Epithelial cell of esophagus (primary cell): ENCODE measurements at regions not wholly inside any gene's neighbourhood (a gene's known extent, or its start where the extent isn't known, plus 50 kb on each side); places are given as distances from the start of the nearest gene placed in this dataset.
A peak's percentile ranks its signal among the peaks of the same experiment; 100 is the strongest.

Experiments used
- DNase-seq: peaks from one replicate; pipeline ENCODE4 v3.0.0; 2010; ENCODE audit warnings: low read depth
- H3K4me3 ChIP-seq: 2 replicates; pipeline ENCODE4 v1.5.1; 2011; ENCODE audit warnings: mild to moderate bottlenecking, low read length, control low read depth
- TF ChIP-seq, protein P1 (sequence below): IDR thresholded peaks from 2 replicates; pipeline ENCODE4 v1.5.1; 2011; ENCODE audit warnings: low read depth, mild to moderate bottlenecking, low read length, control low read depth, inconsistent platforms; ENCODE audit not compliant: insufficient read depth; ENCODE audit errors: missing control alignments

DNA sequence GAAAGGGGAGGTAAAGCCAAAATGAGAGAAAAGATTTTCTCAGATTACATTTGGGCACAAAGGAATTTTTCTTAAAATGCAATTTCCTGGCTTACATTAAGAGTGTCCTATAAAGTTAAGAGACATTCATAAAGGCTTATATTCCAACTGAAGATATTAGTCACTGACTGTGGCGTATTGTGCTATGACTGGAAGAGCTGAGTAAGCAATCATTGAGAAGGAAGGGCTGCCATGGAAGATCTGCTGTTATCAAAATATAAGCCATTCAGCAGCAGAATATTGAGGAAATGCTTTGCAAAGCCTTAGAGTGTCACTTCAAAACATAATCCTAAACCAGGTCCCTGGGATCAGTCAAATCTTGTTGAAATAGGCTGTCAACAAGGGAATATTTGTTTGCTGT, 593.9 kb downstream of the TUSC7 start:
- DNase-seq: peak; percentile 22
- TF ChIP-seq, protein P1, sequence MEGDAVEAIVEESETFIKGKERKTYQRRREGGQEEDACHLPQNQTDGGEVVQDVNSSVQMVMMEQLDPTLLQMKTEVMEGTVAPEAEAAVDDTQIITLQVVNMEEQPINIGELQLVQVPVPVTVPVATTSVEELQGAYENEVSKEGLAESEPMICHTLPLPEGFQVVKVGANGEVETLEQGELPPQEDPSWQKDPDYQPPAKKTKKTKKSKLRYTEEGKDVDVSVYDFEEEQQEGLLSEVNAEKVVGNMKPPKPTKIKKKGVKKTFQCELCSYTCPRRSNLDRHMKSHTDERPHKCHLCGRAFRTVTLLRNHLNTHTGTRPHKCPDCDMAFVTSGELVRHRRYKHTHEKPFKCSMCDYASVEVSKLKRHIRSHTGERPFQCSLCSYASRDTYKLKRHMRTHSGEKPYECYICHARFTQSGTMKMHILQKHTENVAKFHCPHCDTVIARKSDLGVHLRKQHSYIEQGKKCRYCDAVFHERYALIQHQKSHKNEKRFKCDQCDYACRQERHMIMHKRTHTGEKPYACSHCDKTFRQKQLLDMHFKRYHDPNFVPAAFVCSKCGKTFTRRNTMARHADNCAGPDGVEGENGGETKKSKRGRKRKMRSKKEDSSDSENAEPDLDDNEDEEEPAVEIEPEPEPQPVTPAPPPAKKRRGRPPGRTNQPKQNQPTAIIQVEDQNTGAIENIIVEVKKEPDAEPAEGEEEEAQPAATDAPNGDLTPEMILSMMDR: no peak
- H3K4me3 ChIP-seq: no peak overlapping the region

DNA sequence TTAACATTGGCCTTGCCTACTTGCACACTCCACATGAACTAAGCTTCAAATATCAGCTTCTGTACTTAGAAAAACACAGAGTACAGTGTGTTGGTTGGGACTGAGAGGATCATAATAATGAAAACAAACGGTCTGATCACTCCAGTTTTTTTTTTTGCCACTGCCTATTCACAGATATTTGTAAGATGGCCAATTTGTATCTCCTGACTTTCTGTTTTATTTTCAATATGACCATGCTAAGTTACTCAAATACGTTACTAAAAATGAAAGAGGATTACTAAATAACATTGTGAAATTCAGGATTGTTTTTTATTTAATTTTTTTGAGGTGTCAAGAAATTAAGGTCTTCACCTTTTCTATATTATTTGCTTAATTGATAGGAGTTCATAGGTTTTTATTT, 595.1 kb downstream of the TUSC7 start:
- TF ChIP-seq, protein P1: no peak
- H3K4me3 ChIP-seq: no peak overlapping the region
- no peak for DNase-seq

DNA sequence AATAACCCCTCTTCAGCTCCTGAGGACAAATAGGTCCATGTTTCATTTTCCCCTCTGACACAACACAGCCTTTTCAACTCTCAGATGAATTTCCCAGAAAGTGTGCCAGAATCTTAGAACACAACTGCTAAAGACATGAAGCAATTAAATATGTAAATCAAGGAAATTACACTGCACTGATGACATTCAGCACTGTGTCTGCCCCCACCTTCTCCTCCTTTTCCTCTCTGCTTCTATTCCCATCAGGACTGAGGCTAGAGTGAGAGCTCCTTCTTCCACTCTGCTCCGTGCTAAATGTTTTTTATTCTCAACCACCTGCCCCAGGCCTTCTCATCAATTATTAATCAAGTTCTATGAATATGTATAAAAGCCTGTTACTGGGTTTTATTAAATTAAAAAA, 596.1 kb downstream of the TUSC7 start:
- no peak overlapping the region for H3K4me3 ChIP-seq
- DNase-seq: no peak
- TF ChIP-seq, protein P1: no peak

DNA sequence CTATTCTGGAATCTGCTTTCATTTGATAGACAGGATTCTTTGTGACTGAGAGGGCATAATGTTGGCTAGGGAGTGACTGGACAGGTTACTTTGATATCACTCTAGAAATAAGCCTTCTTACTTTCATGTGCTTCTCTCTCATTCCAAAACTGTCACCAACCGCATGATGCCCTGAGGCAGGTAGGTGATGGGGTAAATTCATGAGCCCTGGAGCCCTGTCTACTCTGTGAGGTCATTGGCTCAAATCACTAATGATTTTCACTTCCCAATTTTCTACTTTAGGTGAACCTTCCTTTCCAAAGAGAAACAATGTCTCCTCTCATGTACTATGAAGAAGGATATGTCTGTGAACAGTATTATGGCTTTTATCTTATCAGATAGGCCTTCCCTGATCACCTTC, 596.7 kb downstream of the TUSC7 start:
- H3K4me3 ChIP-seq: no peak overlapping the region
- TF ChIP-seq, protein P1: no peak
- DNase-seq: no peak

DNA sequence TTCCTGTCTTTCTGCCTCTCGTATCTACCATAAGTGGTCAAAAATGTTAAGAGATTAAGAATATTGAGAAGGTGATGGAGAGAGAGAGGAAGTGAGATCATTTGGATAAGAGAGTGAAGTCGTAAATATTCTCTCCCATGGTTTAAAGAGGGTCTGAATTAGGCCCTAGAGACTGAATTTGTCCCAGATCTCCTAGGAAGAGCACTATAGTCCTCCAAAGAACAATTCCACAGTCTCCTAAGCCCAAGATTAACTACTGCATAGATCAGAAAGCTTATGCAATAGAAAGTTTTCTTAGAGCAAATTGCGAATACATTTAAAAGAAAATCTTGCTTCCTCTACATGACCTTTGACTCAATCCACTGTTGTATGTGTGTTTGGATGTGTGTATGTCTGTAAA, 598.8 kb downstream of the TUSC7 start:
- DNase-seq: no peak
- H3K4me3 ChIP-seq: no peak overlapping the region
- TF ChIP-seq, protein P1: no peak

DNA sequence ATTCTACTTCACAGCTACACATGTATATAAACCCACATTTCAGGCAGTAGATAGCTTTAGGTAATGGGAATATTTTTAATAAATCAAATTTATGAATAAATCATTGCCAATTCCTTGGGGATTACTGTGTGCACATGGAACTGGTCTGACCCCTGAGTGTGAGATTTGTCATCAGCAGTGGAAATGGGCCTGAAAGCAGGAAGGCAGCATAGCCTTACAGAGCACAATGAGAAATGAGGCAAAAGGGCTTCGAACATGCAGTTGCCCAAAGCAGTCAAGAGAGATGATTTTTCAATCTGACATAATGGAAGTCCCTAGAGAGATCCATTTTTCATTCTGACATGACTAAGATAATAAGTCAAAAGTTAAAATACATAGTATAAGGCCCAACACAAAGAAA, 599.2 kb downstream of the TUSC7 start:
- DNase-seq: no peak
- TF ChIP-seq, protein P1: no peak
- H3K4me3 ChIP-seq: no peak overlapping the region

DNA sequence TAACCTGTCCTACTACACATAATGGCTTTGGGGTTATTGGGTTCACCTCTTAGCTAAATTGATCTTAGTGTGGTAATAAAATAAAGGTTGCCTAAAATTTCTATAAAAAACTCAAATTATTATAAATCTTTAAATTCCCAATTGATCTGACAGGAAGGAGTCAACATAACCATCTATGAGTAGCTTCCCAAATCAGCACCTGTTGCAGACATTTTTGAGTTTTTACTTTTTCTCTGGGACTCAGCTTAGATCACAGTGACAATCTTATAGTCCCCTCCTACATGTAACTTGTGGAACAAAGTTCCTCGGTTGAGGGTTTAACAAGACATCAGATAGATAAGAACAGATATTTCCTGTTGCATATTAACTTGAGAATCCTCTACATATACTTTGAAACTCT, 601.0 kb downstream of the TUSC7 start:
- no peak for DNase-seq
- H3K4me3 ChIP-seq: no peak overlapping the region
- TF ChIP-seq, protein P1: no peak
